ENCODE measurements at regions not wholly inside any gene's neighbourhood (a gene's known extent, or its start where the extent isn't known, plus 50 kb on each side); places are given as distances from the start of the nearest gene placed in this dataset.

DNA sequence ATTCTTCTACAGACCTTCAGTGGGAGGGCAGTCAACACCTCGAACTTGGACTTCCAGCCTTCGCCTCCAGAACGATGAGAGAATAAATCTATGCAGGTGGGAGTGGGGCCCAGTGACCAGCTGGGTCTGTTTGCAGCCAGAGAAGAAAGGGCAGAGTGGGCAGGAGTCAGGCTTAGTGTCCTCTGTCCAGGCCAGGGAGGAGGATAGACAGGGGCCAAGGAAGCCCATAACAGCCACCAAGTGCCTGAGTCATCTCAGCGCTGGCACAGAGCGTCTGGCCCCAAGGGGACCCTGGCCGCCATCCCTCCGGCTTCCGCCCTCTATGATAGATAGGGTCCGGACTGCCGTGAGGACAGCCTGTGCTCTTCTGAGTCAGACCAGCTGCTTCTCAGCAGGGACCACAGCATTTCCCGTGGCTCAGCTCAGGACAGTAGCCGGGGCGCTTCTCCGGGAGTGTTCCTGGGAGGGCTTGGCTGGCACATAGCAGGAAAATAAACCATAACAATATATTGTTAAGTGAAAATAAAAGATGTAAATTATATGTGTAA lies 133.1 kb upstream of the C1orf174 start:
- TF ChIP-seq, protein P1, sequence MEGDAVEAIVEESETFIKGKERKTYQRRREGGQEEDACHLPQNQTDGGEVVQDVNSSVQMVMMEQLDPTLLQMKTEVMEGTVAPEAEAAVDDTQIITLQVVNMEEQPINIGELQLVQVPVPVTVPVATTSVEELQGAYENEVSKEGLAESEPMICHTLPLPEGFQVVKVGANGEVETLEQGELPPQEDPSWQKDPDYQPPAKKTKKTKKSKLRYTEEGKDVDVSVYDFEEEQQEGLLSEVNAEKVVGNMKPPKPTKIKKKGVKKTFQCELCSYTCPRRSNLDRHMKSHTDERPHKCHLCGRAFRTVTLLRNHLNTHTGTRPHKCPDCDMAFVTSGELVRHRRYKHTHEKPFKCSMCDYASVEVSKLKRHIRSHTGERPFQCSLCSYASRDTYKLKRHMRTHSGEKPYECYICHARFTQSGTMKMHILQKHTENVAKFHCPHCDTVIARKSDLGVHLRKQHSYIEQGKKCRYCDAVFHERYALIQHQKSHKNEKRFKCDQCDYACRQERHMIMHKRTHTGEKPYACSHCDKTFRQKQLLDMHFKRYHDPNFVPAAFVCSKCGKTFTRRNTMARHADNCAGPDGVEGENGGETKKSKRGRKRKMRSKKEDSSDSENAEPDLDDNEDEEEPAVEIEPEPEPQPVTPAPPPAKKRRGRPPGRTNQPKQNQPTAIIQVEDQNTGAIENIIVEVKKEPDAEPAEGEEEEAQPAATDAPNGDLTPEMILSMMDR (IDR thresholded peaks at IDR 0.05; ENCODE audit: low read depth, low read length) = no peak

DNA sequence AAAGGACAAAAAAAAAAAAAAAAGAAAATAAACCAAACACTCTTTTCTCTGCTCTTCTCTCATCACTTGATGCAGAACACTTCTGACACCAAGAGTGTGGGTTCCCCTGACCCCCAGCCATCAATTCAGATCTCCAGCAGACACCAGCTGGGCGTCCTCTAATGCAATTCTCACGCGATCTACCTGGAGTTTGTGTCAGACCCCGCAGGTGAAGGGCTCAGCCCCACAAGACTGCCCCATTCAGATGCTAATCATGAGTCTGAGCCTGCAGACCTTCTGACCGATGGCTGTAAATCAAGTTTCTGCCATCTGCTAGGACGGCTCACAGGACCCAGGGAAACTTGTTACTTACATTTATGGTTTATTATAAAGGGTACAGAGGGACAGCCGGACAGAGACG lies 133.6 kb upstream of the C1orf174 start:
- TF ChIP-seq, protein P1 (IDR thresholded peaks at IDR 0.05; ENCODE audit: low read depth, low read length) = no peak
- no peak for DNase-seq (ENCODE audit: low read depth, low spot score)
- in situ Hi-C loops (cut with HindIII; ENCODE audit: low sequenced_read_pairs) = no loop called here
- no peak overlapping the region for H3K4me3 ChIP-seq (ENCODE audit: low read depth, low read length)

More for the DNA sequence above, 133.1 kb upstream of the C1orf174 start:
- DNase-seq (ENCODE audit: low read depth, low spot score) = no peak
- in situ Hi-C loops (cut with HindIII; ENCODE audit: low sequenced_read_pairs) = no loop called here
- H3K4me3 ChIP-seq (ENCODE audit: low read depth, low read length) = no peak overlapping the region

DNA sequence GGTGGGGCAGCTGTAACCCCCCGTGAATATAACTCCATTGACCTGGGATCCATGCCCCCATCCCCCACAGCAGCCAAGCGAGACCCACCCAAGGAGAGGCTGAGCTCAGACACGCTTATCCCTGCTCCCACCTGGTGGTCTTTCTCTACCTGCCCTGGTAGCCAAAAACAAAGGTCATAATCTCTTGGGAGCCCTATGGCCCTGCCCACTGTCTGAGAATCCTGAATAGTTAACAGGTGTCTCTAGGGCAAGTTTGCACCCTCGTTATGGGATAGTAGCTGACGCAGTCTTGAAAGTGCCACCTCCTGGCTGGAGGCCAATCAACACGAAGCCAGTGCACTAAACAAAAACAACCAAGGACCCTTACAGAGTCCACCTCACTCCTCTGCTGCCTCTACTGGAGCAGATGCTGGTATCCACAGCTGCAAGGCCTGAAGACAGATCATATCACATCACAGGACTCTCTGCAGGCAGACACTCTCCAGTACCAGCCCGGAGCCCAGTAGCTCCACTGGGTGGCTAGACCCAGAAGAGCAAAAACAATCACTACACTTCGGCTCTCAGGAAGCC lies 134.3 kb upstream of the C1orf174 start:
- no peak overlapping the region for H3K4me3 ChIP-seq (ENCODE audit: low read depth, low read length)
- no peak for DNase-seq (ENCODE audit: low read depth, low spot score)
- TF ChIP-seq, protein P1 (IDR thresholded peaks at IDR 0.05; ENCODE audit: low read depth, low read length) = no peak
- in situ Hi-C loops (cut with HindIII; ENCODE audit: low sequenced_read_pairs) = no loop called here

DNA sequence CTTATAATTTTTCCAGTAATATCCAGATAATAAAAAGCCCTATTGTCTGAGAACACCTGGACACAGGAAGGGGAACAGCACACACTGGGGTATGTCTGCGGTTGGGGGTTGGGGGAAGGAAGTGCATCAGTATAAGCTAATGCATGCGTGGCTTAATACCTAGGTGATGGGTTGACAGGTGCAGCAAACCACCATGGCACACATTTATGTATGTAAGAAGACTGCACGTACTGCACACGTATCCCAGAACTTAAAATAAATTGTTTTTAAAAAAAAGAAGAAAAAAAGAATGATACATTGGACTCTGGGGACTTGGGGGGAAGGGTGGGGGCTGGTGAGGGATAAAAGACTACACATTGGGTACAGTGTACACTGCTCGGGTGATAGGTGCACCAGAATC lies 144.9 kb upstream of the C1orf174 start:
- no peak overlapping the region for H3K4me3 ChIP-seq (ENCODE audit: low read depth, low read length)
- TF ChIP-seq, protein P1 (IDR thresholded peaks at IDR 0.05; ENCODE audit: low read depth, low read length) = no peak
- no peak for DNase-seq (ENCODE audit: low read depth, low spot score)
- in situ Hi-C loops (cut with HindIII; ENCODE audit: low sequenced_read_pairs) = no loop called here

DNA sequence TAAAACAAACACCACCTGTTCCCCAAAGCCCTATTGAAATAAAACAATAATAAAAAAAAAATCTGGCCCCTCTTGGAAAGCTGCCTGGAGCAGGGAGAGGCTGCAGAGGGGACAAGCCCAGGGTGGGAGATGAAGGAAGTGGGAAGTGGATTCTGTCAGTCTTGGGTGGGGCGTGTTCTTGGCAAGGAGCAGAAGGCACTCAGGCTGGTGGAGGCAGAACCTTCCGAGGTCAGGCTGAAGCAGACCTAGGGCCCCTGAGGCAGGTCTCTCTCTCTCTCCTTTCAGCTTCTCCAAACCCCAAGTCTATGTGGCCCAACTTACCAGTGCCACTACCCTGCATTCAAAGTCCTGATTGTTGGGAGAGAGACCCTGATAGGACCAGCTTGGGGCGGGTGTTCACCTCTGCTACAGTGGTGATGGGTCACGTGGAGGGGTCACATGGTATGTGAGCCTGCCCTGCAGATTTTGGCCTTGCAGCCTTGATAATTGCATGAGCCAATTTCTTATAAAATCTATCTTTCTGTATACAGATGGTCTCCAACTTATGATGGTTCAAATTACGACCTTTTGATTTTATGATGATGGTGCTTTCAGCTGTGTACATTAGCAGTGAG lies 145.4 kb upstream of the C1orf174 start:
- no peak for DNase-seq (ENCODE audit: low read depth, low spot score)
- in situ Hi-C loops (cut with HindIII; ENCODE audit: low sequenced_read_pairs) = no loop called here
- TF ChIP-seq, protein P1 (IDR thresholded peaks at IDR 0.05; ENCODE audit: low read depth, low read length) = no peak
- no peak overlapping the region for H3K4me3 ChIP-seq (ENCODE audit: low read depth, low read length)

DNA sequence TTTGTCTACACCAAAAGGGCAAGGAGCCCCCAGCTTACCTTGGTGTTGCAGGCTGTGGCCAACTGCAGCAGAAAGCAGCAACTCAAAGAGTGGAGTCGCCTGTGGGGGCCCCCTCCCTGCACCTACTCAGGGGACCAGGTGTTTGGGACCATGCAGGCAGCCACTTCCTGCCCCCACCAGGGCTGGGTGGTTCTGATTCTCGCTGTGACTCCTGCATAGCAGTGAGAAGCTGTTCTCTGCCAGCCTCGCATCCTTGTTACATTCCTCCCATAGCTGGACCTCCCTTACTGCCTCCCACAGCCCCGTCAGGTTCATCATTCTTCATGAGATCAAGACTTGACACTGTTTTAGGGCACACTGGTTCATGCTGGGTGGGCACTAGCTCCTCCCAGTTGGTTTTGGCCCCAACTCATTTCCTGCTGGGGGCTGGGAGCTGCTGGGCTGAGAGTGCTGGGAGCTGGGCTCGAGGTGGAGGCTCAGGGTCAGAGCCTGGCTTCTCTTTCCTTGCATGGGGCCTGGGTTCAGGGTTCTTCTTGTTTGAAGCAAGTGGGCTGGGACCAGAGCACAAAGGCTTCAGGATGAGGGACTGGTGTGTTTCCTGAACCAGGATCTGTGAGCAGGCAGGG lies 146.9 kb upstream of the C1orf174 start:
- no peak for DNase-seq (ENCODE audit: low read depth, low spot score)
- no peak overlapping the region for H3K4me3 ChIP-seq (ENCODE audit: low read depth, low read length)
- TF ChIP-seq, protein P1 (IDR thresholded peaks at IDR 0.05; ENCODE audit: low read depth, low read length) = no peak
- in situ Hi-C loops (cut with HindIII; ENCODE audit: low sequenced_read_pairs) = no loop called here

Measured in astrocyte of the spinal cord (primary cell).